Bone marrow (tissue), 2 donors: ENCODE measurements at regions not wholly inside any gene's neighbourhood (a gene's known extent, or its start where the extent isn't known, plus 50 kb on each side); places are given as distances from the start of the nearest gene placed in this dataset.

Experiments
- DNase-seq, 2 donors: peaks; one replicate each; lab custom pipeline; 2025; lab: John Stamatoyannopoulos, UW

- DNase-seq = no peak
Measured at GRCh38 chrX:45879512-45879911, 665.7 kb downstream of the ZNF674 start.

DNA sequence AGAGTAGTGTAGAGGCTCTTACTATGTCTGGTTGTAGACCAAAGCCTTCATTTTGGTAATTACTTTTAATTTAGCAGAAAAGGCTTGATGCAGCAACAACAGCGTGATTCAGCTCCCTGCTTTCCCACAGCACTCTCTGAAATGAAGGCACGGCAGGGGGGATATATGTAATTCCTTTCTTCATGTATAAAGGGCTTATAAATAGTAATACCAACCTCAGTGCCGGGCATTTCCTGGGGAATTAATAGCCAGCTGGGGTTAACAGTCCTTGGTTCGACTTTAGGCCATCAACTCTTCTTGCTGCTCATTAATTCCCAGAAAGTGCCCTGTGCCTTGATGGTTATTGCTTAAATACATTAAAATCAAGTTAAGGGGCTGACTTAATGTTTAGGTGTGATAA is 669.0 kb downstream of the ZNF674 start:
- no peak for DNase-seq

DNA sequence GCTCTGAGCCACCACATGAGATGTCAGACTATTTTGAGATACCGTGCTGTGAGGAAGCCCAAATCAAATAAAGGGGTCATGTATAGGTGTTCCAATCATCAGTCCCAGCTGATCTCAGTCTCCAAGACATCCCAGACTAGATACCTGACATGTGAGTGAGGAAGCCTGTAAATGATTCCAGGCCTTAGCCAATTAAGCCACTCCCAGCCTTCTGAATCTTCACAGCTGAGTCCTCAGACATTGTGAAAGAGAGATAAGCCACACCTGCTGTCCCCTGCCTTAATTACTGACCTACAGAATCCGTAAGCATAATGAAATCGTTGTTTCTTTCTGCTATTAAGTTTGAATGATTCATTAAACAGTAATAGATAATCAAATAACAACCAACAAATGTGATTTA is 671.4 kb downstream of the ZNF674 start:
- no peak for DNase-seq

DNA sequence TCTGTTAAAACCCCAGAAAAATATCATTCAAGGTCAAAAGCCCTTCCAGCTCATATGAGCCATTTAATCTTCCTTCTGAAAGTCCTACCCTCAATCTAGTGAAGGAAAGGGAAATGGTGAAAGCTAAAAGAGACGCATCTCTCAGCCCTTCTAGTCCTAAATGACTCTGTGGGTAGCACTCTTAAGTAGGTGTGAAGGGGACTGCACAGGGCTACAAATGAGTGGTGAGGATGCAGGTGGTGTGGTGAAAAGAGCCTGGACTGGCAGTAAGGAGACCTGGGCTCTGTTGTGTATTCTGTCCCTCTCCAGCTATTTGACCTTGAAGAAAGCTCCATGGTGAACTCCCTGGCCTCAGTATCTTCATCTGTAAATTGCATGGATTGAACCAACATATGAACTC is 671.8 kb upstream of the DIPK2B start:
- DNase-seq = no peak

DNA sequence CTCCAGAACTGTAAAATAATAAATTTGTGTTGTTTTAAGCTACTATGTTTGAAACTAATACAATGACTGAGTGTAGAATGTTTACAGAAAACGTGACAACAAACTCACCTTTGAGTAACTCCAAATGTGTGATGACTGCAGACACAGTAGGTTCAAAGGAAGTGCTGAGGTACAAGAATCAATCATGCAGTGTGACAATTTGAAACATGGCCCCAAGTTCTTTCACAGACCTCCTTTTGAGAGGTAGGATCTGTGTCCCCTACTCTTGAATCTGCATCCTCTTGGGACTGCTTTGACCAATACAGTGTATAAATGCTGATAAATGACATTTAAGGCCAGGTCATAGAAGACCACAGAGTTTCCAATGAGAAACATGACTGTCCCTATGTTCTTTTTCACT is 667.7 kb upstream of the DIPK2B start:
- DNase-seq = no peak

DNA sequence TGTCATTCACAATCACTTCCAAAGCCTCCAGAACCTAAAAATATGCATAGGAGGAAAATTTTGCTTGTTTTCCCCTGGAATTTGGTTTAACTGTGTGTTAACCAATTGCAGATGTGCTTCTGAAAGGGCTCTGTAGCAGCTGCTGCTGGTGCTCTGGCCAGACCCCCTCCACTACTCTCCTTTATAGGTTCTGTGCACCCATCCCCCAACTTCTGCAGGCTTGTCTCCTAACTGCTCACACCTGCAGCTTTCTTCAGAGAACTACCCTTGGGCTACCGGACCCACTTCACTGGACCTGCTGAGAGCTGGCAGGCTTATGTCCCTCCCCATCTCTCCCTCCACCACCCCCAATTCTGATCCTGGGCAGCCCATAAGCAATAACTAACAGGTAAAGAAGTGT is 662.1 kb upstream of the DIPK2B start:
- no peak for DNase-seq

- no peak for DNase-seq
Measured at GRCh38 chrX:45860450-45860849, 659.8 kb upstream of the DIPK2B start.

- DNase-seq = no peak
Measured at GRCh38 chrX:45859407-45859806, 658.7 kb upstream of the DIPK2B start.

- no peak for DNase-seq
Measured at GRCh38 chrX:45852884-45853283, 652.2 kb upstream of the DIPK2B start.

DNA sequence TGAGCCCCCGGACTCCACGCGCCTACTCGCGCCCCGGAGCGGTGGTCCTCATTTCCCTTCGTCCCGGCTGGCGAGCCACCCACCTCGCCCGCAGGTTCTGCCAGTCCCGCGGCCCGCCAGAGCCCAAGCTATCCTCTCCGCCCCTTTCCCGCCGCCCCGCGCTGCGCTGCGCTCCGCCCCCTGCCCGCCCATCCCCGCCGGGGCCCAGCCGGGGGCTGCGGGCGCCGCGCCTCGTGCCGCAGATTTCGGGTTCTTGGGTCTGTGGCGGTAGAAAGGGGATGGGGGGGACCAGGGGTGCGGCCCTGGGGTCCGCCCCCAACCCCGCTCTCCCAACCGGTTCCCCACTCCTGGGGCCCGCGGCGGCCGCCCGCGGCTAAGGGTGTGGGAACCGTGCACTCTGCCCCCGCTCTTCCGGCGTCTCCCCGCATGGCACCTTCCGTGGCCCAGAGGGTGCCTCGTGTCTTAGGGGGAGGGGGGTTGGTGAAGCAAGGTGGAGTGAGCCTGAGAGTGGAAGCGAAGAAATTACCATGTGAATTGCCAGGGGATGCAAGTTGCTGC is 650.8 kb upstream of the DIPK2B start:
- DNase-seq = no peak

DNA sequence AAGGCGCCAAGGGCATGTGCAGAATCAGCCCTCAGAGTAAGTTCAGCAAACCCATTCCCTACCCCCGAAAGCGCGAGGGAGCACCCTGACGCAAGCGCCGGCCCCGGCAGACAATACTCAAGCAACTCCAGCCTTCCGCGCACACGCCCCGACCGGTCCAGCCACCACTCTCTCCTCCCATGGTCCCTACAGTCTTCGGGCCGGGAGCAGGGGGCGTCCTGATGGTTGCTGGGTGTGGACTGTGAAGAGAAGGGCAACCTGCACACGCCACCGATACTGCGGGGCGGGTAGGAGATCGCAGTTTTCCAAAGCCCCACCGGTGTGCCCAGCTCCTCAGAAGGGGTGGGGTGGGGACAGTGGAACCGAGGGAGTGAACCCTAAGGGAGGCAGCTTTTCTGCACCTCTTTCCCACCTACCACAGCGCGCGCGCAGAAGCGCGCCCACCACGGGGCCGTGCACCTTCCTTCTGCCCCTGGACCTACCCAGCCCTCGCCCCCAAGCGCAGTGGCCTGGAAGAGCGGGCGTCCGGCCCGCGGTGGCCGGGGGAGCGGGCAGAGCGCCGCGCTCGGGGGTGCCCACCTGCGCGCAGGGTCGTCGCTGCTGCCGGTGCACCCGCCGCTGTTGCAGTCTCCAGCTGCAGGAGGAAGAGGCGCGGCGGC is 650.2 kb upstream of the DIPK2B start:
- DNase-seq = peak in 1 of 2 donors; percentile 10

- DNase-seq = peak in 1 of 2 donors; percentile 10
Measured at GRCh38 chrX:45850197-45850774, 649.6 kb upstream of the DIPK2B start.

DNA sequence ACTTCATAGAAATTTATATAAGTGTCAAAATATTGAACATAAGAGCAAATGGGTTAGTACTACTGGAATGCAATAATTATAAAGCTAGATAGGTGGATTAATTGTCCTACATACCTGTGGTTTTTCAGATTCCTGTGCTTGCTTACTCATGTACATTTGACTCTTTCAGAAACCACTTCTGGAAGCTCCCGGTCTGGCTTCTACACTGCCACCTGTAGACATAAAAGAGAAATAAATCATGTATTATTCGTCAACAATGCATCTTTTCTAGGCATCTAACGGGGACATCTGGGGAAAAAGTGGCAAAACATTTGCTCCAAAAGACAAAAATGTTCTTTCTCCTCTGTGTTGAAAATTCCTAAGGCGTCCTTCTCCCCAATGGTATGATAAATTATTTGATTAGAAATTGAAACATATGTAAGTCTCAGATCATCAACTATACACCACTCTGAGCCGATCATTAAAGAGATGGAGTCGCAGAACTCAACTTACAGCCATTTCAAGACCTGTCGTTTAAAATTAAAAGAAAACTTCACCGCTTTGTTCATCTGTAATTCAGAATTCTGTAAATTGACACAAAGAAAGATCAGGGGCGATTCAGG is 648.7 kb upstream of the DIPK2B start:
- DNase-seq = peak in 1 of 2 donors; percentile 25

DNA sequence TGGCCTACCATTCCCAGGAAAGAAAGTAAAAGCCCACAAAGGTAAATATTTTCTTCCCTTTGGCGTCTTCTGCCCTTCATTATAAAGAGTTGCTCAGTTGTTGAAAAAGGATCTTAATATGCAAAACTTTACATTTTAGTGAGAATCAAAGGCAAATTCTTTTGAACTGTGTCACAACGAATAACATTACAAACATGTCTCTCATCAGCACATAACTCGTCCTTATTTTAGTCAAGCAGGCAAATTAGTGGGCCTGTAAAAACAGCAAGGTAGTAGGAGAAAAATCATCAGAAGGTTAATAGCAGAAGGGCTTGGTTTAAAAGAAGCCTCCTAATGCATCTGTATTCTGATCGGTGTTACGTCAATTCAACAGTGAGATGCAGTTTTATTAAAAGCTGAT is 647.3 kb upstream of the DIPK2B start:
- no peak for DNase-seq

GRCh38 chrX:45846328-45846727 is 645.7 kb upstream of the DIPK2B start:
- DNase-seq = no peak

GRCh38 chrX:45845142-45845541 is 644.5 kb upstream of the DIPK2B start:
- no peak for DNase-seq

- DNase-seq = no peak
Measured at GRCh38 chrX:45843518-45843917, 642.8 kb upstream of the DIPK2B start.

- no peak for DNase-seq
Measured at GRCh38 chrX:45842926-45843315, 642.2 kb upstream of the DIPK2B start.

DNA sequence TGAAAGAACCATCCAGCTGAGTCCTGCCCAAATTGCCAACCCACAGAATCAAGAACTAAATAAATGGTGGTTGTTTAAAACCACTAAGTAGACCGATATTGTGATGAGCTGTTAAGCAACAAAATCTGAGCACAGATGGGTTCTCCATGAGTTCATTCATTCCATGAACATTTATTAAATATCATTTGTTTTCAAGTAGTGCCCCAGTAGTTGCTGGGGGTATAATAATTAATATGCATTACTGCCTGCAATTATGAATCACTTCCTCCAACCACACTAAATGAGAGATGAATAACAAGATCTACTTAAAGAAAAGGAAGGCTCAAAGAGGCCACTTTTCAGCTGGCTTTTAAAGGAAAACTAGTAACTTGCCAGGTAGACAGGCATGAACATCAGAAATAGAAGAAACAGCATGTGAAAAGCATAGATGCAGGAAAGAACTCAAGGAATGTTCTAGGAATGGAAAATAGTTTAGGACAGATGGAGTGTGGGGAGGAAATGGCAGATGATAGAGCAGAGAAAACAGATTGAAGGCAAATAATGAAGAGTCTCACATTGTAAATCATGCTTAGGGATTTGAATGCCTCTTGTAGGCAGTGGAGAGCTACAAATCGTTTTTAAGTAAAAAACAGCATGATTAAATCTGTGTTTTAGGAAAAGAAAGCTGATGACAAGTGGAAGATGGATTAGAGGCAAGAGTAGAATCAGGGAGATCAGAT is 641.7 kb upstream of the DIPK2B start:
- no peak for DNase-seq

DNA sequence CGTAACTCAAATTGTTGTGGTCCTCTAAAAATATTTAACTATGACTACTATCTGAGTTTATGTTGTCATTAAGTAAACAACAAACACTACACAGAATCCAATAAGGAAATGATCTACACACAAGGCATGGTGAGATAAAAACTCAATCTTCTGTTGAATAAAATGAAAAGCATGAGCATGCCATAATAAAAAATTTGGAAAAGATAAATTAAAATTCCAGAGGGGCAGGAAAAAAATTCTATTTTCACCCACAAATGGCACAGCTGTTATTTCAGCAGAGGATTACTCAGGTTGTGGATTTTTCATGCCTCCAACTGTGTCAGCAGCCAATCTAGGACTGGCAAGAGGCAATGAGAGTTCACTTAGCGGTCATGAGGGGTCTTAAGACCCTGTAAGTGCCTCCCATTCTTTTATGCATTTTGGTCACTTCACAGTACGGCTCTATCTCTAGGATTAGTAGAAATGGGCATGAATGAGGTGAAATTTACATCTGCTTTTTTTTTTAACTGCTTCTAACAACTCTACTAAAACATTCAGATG is 639.8 kb upstream of the DIPK2B start:
- DNase-seq = no peak

- DNase-seq = no peak
Measured at GRCh38 chrX:45830343-45830742, 629.7 kb upstream of the DIPK2B start.

DNA sequence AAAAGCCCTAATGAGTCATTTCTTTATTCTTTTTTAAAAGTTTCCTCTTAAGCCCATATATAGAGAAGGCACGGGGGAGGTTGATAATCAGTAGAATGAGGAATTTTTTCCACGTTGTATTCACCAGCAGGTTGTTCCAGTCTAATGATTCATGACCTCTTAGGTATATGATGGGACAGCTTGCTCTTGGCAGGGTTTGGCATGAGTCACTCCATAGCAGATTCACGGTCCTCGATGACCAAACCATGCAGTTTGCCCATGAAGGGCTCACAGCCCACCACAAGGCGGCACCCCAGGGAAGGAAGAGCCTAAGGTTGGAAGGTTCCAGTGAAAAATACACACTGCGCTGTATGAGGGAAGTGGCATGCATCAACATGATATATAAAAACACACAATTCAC is 623.8 kb upstream of the DIPK2B start:
- peak in 1 of 2 donors; percentile 29 for DNase-seq

GRCh38 chrX:45823536-45823935 is 622.9 kb upstream of the DIPK2B start:
- no peak for DNase-seq
